T-helper 1 cell treated with Interleukin-12 subunit alpha and Interleukin-12 subunit beta and Interleukin-4 antibody, amounts not matched to agents 30 μg/mL and 1 μg/mL, for 36 hours (primary cell): ENCODE measurements at regions not wholly inside any gene's neighbourhood (a gene's known extent, or its start where the extent isn't known, plus 50 kb on each side); places are given as distances from the start of the nearest gene placed in this dataset.

ENCODE experiments used
- H3K27ac Mint-ChIP-seq: one replicate; pipeline ENCODE4 v1.8.0; 2021; ENCODE audit warnings: mild to moderate bottlenecking, mixed read lengths
- H3K27me3 Mint-ChIP-seq: one replicate; pipeline ENCODE4 v1.8.0; 2021; ENCODE audit warnings: low read depth, mixed read lengths
- H3K36me3 Mint-ChIP-seq: one replicate; pipeline ENCODE4 v1.8.0; 2021; ENCODE audit warnings: low read depth, mixed read lengths
- H3K4me1 Mint-ChIP-seq: one replicate; pipeline ENCODE4 v1.8.0; 2021; ENCODE audit warnings: low read depth, mixed read lengths
- H3K4me3 Mint-ChIP-seq: one replicate; pipeline ENCODE4 v1.8.0; 2021; ENCODE audit warnings: mild to moderate bottlenecking, moderate library complexity, mixed read lengths
- H3K9me3 Mint-ChIP-seq: one replicate; pipeline ENCODE4 v1.8.0; 2021; ENCODE audit warnings: mixed read lengths

- Mint-ChIP-seq H3K9me3 (no peaks in the 10 kb centered on the region), H3K27ac (no peak overlapping the region), H3K4me1 (no peaks in the 10 kb centered on the region), H3K27me3 (peaks cover 7% of the 10 kb centered on the region), H3K4me3 (no peak overlapping the region), H3K36me3 (no peaks in the 10 kb centered on the region)
These were observed 97.4 kb upstream of the GPR26 start for GRCh38 chr10:123568751-123569150.

DNA sequence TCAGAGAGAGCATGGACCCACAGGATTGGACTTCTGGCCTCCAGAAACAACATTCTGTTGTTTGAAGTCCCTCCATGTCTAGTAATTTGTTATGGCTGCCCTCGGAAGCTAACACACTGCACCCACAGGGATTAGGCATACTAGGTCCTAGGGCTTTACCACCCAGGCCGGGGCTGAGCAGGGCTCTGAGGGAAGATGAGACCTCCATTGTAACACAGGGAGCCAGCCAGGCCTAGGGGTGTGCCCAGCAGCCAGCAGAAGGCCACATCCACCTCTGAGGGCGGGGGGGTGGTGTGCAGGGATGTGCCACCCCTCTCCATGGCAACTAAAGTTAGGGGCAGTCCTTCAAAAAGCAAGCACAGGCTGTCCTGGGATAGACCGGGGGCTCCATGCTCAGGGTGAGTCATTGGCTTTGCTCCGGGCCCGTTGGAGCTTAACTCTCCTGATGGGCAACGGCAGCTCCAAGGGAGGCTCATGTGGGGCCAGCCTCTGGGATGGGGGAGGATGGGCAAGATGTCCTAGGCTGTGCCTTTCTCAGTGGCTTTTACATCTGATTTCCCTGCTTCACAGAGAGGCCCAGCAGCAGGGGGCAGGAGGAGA lies 96.6 kb upstream of the GPR26 start:
- no peaks in the 10 kb centered on the region for H3K9me3 Mint-ChIP-seq
- H3K27me3 Mint-ChIP-seq, result peaks cover 7% of the 10 kb centered on the region
- no peak overlapping the region for H3K4me3 Mint-ChIP-seq
- no peaks in the 10 kb centered on the region for H3K36me3 Mint-ChIP-seq
- H3K27ac Mint-ChIP-seq, result no peak overlapping the region
- H3K4me1 Mint-ChIP-seq, result no peaks in the 10 kb centered on the region

GRCh38 chr10:123570051-123570897 lies 95.9 kb upstream of the GPR26 start:
- Mint-ChIP-seq H3K4me3 (no peak overlapping the region), H3K4me1 (no peaks in the 10 kb centered on the region), H3K36me3 (no peaks in the 10 kb centered on the region), H3K9me3 (no peaks in the 10 kb centered on the region), H3K27me3 (peaks cover 7% of the 10 kb centered on the region), H3K27ac (no peak overlapping the region)

DNA sequence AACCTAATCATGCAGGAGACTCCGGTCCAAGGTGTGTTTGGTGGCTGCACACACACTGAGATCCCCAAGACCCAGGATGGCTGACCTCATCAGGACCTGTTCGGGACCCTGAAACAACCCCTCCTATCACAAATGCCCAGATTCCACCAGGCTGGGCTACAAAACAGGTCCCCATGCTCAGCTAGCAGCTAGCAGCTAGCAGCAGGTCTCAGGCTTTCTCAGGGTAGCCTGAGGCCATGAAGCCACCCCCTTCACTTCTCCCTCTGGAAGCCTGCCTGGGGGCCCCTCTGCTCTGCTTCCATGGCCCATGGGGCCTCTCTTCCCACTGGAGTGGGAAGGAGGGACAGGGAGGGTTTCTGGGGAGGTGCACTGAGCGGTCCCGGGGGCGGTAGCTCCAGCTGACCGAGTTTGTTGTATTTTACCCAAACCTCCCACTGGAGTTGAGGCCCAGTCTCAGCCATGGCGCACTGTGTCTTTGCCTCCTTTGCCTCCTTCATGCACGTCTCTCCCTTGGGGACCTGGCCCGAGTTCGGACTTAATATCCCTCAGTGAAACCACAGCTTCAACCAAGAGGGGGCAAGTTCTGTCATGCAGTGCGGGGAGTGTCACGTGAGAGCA lies 95.1 kb upstream of the GPR26 start:
- Mint-ChIP-seq H3K27me3 (peaks cover 7% of the 10 kb centered on the region), H3K4me3 (no peak overlapping the region), H3K27ac (no peak overlapping the region), H3K4me1 (no peaks in the 10 kb centered on the region), H3K36me3 (no peaks in the 10 kb centered on the region), H3K9me3 (no peaks in the 10 kb centered on the region)

DNA sequence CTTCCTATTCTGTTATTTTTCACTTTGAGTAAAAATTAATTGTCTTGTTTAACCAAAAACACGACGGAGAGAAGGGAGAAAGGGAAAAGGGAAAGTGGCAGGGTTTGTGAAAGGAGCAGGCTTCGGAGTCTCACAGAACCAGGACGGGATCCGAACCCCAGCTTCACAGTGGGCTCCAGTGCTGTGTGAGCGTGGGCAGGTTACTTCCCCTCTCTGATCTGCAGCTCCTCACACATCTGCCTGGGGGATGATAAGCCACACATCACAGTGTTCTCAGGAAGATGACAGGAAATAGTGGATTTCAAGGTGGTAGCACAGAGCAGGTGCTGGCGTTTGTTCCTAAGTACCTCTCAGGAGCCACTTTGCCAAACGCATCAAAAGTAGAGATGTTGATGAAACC lies 94.2 kb upstream of the GPR26 start:
- Mint-ChIP-seq H3K27ac (no peak overlapping the region), H3K9me3 (no peaks in the 10 kb centered on the region), H3K27me3 (peaks cover 7% of the 10 kb centered on the region)

GRCh38 chr10:123573236-123574108 lies 92.7 kb upstream of the GPR26 start:
- Mint-ChIP-seq H3K4me1 (no peaks in the 10 kb centered on the region), H3K27me3 (peaks cover 7% of the 10 kb centered on the region), H3K4me3 (no peak overlapping the region), H3K36me3 (no peaks in the 10 kb centered on the region), H3K27ac (no peak overlapping the region), H3K9me3 (no peaks in the 10 kb centered on the region)

More for the DNA sequence above, 94.2 kb upstream of the GPR26 start:
- H3K4me1 Mint-ChIP-seq, result no peaks in the 10 kb centered on the region
- no peak overlapping the region for H3K4me3 Mint-ChIP-seq
- H3K36me3 Mint-ChIP-seq, result no peaks in the 10 kb centered on the region

GRCh38 chr10:123574109-123574698 lies 92.0 kb upstream of the GPR26 start:
- Mint-ChIP-seq H3K9me3 (no peaks in the 10 kb centered on the region), H3K4me3 (no peak overlapping the region), H3K36me3 (no peaks in the 10 kb centered on the region), H3K4me1 (no peaks in the 10 kb centered on the region), H3K27ac (no peak overlapping the region), H3K27me3 (peaks cover 7% of the 10 kb centered on the region)

- Mint-ChIP-seq H3K4me3 (no peak overlapping the region), H3K9me3 (no peaks in the 10 kb centered on the region), H3K36me3 (no peaks in the 10 kb centered on the region), H3K4me1 (no peaks in the 10 kb centered on the region), H3K27me3 (peaks cover 7% of the 10 kb centered on the region), H3K27ac (no peak overlapping the region)
These were observed 91.0 kb upstream of the GPR26 start for GRCh38 chr10:123575105-123575504.

DNA sequence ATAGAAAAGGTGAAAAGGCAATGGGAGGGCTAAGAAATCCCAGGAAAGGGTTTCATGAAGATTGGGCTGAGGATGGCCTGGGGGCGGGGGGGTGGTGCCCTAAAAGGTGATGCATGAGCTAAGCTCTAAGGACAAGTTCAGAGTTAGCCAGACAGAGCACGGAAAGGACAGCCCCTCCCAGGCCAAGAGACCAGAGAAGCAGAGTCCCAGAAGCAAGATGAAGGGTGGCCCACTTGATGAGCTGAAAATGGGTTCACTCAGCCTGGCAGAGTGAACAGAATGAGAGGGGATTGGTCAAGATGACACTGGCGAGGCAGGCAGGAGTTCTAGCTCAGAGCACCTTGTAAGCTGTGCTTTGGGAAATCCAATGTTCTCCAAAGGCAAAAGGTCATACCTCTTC lies 89.4 kb upstream of the GPR26 start:
- H3K27ac Mint-ChIP-seq, result no peak overlapping the region

GRCh38 chr10:123577921-123578461 lies 88.2 kb upstream of the GPR26 start:
- Mint-ChIP-seq H3K4me1 (no peaks in the 10 kb centered on the region), H3K27me3 (peaks cover 8% of the 10 kb centered on the region), H3K36me3 (no peaks in the 10 kb centered on the region)

More for the DNA sequence above, 89.4 kb upstream of the GPR26 start:
- Mint-ChIP-seq H3K27me3 (peaks cover 6% of the 10 kb centered on the region), H3K36me3 (no peaks in the 10 kb centered on the region), H3K4me1 (no peaks in the 10 kb centered on the region), H3K4me3 (no peak overlapping the region), H3K9me3 (no peaks in the 10 kb centered on the region)

GRCh38 chr10:123578721-123579120 lies 87.4 kb upstream of the GPR26 start:
- Mint-ChIP-seq H3K36me3 (no peaks in the 10 kb centered on the region), H3K27me3 (peaks cover 15% of the 10 kb centered on the region), H3K4me3 (no peak overlapping the region)

More at GRCh38 chr10:123577921-123578461, 88.2 kb upstream of the GPR26 start:
- no peak overlapping the region for H3K4me3 Mint-ChIP-seq
- H3K27ac Mint-ChIP-seq, result no peak overlapping the region
- H3K9me3 Mint-ChIP-seq, result no peaks in the 10 kb centered on the region

DNA sequence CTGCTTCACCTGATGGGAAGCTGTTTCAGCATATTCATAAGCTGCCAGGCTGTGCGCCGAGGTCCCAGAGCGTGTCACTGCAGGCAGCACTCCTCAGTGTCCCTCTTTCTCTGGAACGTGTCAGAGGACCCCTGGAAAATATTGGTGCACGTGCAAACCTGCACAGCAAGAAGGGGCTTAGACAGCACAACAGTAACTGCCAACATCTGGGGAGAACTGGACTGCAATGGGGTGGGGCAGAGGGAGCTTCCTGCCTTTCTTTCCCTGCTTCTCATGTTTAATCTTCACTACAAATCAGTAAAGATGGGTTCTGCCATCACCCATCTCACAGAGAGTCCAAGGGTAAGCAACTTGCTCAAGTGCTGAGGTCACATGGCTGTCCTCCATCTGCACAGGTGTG lies 86.5 kb upstream of the GPR26 start:
- Mint-ChIP-seq H3K36me3 (no peaks in the 10 kb centered on the region), H3K27me3 (peaks cover 17% of the 10 kb centered on the region), H3K4me3 (no peak overlapping the region), H3K9me3 (no peaks in the 10 kb centered on the region), H3K27ac (no peak overlapping the region), H3K4me1 (no peaks in the 10 kb centered on the region)

More at GRCh38 chr10:123578721-123579120, 87.4 kb upstream of the GPR26 start:
- H3K9me3 Mint-ChIP-seq, result no peaks in the 10 kb centered on the region
- no peak overlapping the region for H3K27ac Mint-ChIP-seq
- no peaks in the 10 kb centered on the region for H3K4me1 Mint-ChIP-seq

DNA sequence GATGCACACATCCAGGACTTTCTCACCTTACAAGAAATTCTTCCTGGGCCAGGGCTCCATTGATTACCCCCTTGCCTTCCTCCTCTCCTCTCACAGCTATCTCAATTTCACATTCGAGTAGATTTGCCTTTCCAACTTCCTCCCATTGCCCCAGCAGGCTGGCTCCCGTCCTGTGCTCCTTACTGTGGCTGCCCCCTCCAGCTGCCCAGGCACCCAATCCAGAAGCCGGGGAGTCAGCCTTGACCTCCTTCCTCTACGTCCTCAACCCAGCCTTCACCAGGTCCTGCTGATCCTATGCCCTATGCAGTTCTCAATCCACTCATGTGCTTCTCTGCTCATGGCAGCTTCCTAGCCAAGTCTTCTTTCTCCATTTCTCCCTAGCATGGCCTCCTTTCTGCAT lies 85.7 kb upstream of the GPR26 start:
- Mint-ChIP-seq H3K27me3 (peaks cover 22% of the 10 kb centered on the region), H3K27ac (no peak overlapping the region), H3K36me3 (no peaks in the 10 kb centered on the region), H3K4me1 (no peaks in the 10 kb centered on the region), H3K4me3 (no peak overlapping the region), H3K9me3 (no peaks in the 10 kb centered on the region)

- Mint-ChIP-seq H3K27ac (no peak overlapping the region), H3K36me3 (no peaks in the 10 kb centered on the region), H3K4me1 (no peaks in the 10 kb centered on the region), H3K4me3 (no peak overlapping the region), H3K9me3 (no peaks in the 10 kb centered on the region), H3K27me3 (peaks cover 22% of the 10 kb centered on the region)
These were observed 84.5 kb upstream of the GPR26 start for GRCh38 chr10:123581656-123582055.
